Activated CD4-positive, alpha-beta memory T cell treated with anti-CD3 and anti-CD28 coated beads, Interleukin-2, amount 10 ng/mL, durations not matched to agents 7 days and 5 days (primary cell): ENCODE measurements at regions not wholly inside any gene's neighbourhood (a gene's known extent, or its start where the extent isn't known, plus 50 kb on each side); places are given as distances from the start of the nearest gene placed in this dataset.
A peak's percentile ranks its signal among the peaks of the same experiment; 100 is the strongest.

Experiments
- CTCF ChIA-PET: fragments of 350-600 bp; sonication (Branson Sonifier 250); formaldehyde crosslinking; loops from one replicate; lab custom pipeline; 2021; ENCODE audit warnings: antibody characterized with exemption, inconsistent platforms; lab: Charles Lee
- POLR2A ChIA-PET: fragments of 350-600 bp; sonication (Branson Sonifier 250); formaldehyde crosslinking; loops from one replicate; lab custom pipeline; 2021; ENCODE audit warnings: antibody characterized with exemption; lab: Charles Lee
- DNase-seq: peaks from one replicate; pipeline ENCODE4 v3.0.0-alpha.2; 2020
- H3K27ac Mint-ChIP-seq: one replicate; pipeline ENCODE4 v1.8.0; 2021; ENCODE audit warnings: mild to moderate bottlenecking, mixed read lengths
- H3K27me3 Mint-ChIP-seq: one replicate; pipeline ENCODE4 v1.8.0; 2021; ENCODE audit warnings: mixed read lengths
- H3K36me3 Mint-ChIP-seq: one replicate; pipeline ENCODE4 v1.8.0; 2021; ENCODE audit warnings: low read depth, mixed read lengths
- H3K4me1 Mint-ChIP-seq: one replicate; pipeline ENCODE4 v1.8.0; 2021; ENCODE audit warnings: mixed read lengths
- H3K4me3 Mint-ChIP-seq: one replicate; pipeline ENCODE4 v1.8.0; 2021; ENCODE audit warnings: mild to moderate bottlenecking, mixed read lengths
- H3K9me3 Mint-ChIP-seq: one replicate; pipeline ENCODE4 v1.8.0; 2021; ENCODE audit warnings: mixed read lengths

- peak; percentile 87 for DNase-seq
- ChIA-PET CTCF (interaction anchor here (0.6 to 6.0 kb wide), 33 partner anchors 9 to 325 kb away, joined by 3 to 196 read pairs (median 5); partner anchors contain the start of gene RIPOR2), POLR2A (interaction anchor here (0.7 to 2.0 kb wide), 8 partner anchors 9 to 67 kb away, joined by 3 to 29 read pairs (median 3); no protein-coding TSS in a partner anchor)
- H3K9me3 Mint-ChIP-seq, result peaks cover 3% of the 10 kb centered on the region
- H3K27ac Mint-ChIP-seq, result peak overlapping the region; percentile 81
- peaks cover 8% of the 10 kb centered on the region for H3K4me1 Mint-ChIP-seq
- H3K27me3 Mint-ChIP-seq, result peaks cover 2% of the 10 kb centered on the region
- peaks cover 4% of the 10 kb centered on the region for H3K36me3 Mint-ChIP-seq
- H3K4me3 Mint-ChIP-seq, result no peak overlapping the region
Measured at GRCh38 chr6:25070547-25071366, 135.0 kb upstream of the RIPOR2 start.

GRCh38 chr6:25078141-25078540 is 142.4 kb upstream of the RIPOR2 start:
- no peak overlapping the region for H3K4me3 Mint-ChIP-seq
- POLR2A ChIA-PET, result interaction anchor here (0.7 kb wide), 1 partner anchor 52 kb away, joined by 3 read pairs; no protein-coding TSS in a partner anchor
- no peak overlapping the region for H3K27ac Mint-ChIP-seq
- H3K27me3 Mint-ChIP-seq, result no peaks in the 10 kb centered on the region
- peaks cover 11% of the 10 kb centered on the region for H3K4me1 Mint-ChIP-seq
- no peak for DNase-seq
- H3K9me3 Mint-ChIP-seq, result no peaks in the 10 kb centered on the region
- peaks cover 29% of the 10 kb centered on the region for H3K36me3 Mint-ChIP-seq
- CTCF ChIA-PET, result interaction anchor here (1.4 kb wide), 1 partner anchor 51 kb away, joined by 3 read pairs; no protein-coding TSS in a partner anchor

- no peaks in the 10 kb centered on the region for H3K9me3 Mint-ChIP-seq
- peaks cover 23% of the 10 kb centered on the region for H3K4me1 Mint-ChIP-seq
- no peak overlapping the region for H3K27ac Mint-ChIP-seq
- ChIA-PET POLR2A (interaction anchor here (0.8 kb wide), 1 partner anchor 93 kb away, joined by 3 read pairs; no protein-coding TSS in a partner anchor), CTCF (interaction anchor here (0.7 to 1.2 kb wide), 2 partner anchors 57 to 84 kb away, joined by 3 to 6 read pairs; no protein-coding TSS in a partner anchor)
- no peaks in the 10 kb centered on the region for H3K27me3 Mint-ChIP-seq
- peaks cover 47% of the 10 kb centered on the region for H3K36me3 Mint-ChIP-seq
- no peak for DNase-seq
- no peak overlapping the region for H3K4me3 Mint-ChIP-seq
Measured at GRCh38 chr6:25083784-25084507, 148.2 kb upstream of the RIPOR2 start.

GRCh38 chr6:25084508-25084833 is 148.7 kb upstream of the RIPOR2 start:
- POLR2A ChIA-PET, result interaction anchor here (0.8 kb wide), 1 partner anchor 93 kb away, joined by 3 read pairs; no protein-coding TSS in a partner anchor
- DNase-seq, result no peak
- CTCF ChIA-PET, result no interaction called here
- Mint-ChIP-seq H3K4me3 (no peak overlapping the region), H3K36me3 (peaks cover 53% of the 10 kb centered on the region), H3K9me3 (no peaks in the 10 kb centered on the region), H3K27ac (no peak overlapping the region), H3K27me3 (no peaks in the 10 kb centered on the region), H3K4me1 (peaks cover 28% of the 10 kb centered on the region)

- ChIA-PET CTCF (interaction anchor here (0.9 to 2.9 kb wide), 4 partner anchors 12 to 68 kb away, joined by 3 to 12 read pairs (median 4); no protein-coding TSS in a partner anchor), POLR2A (interaction anchor here (0.7 to 1.6 kb wide), 7 partner anchors 11 to 79 kb away, joined by 3 to 5 read pairs (median 3); no protein-coding TSS in a partner anchor)
- Mint-ChIP-seq H3K27ac (peak overlapping the region; percentile 51), H3K4me1 (peaks cover 29% of the 10 kb centered on the region), H3K36me3 (peaks cover 53% of the 10 kb centered on the region), H3K9me3 (no peaks in the 10 kb centered on the region), H3K27me3 (no peaks in the 10 kb centered on the region), H3K4me3 (peak overlapping the region; percentile 15)
- no peak for DNase-seq
Measured at GRCh38 chr6:25085756-25086155, 150.0 kb upstream of the RIPOR2 start.

DNA sequence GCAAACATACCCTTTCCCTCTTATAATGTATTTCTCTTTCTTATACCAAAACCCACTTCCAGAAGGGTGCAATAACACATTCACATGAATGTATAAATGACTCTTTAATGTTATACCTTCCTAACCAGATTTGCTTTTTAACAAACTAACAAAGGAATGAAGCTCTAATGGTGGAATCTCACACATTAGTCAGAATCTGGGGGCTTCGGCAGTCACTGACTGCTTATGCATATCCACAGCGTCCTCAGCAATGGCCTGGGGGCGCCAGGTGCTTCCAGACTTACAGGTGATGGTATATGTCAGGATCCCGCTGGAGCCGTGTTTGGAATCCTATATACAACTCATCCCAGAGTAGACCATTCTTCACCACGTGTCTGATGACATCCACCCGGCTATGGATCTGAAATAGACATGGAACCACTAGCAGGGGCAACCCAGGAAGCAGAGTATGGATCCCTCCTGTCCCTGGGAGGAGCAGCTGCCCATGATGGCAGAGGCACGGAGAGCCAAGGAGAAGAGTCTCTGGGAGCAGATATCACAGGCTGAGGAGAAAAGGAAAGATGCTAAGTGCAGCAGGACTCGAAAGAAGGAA is 150.8 kb upstream of the RIPOR2 start:
- CTCF ChIA-PET, result interaction anchor here (0.9 to 2.9 kb wide), 3 partner anchors 13 to 59 kb away, joined by 4 to 12 read pairs (median 5); no protein-coding TSS in a partner anchor
- Mint-ChIP-seq H3K27me3 (no peaks in the 10 kb centered on the region), H3K27ac (no peak overlapping the region)

GRCh38 chr6:25088513-25088912 is 152.8 kb upstream of the RIPOR2 start:
- Mint-ChIP-seq H3K4me3 (no peak overlapping the region), H3K27me3 (no peaks in the 10 kb centered on the region), H3K36me3 (peaks cover 54% of the 10 kb centered on the region), H3K27ac (no peak overlapping the region), H3K9me3 (no peaks in the 10 kb centered on the region), H3K4me1 (peaks cover 27% of the 10 kb centered on the region)
- POLR2A ChIA-PET, result interaction anchor here (2.2 kb wide), 1 partner anchor 12 kb away, joined by 7 read pairs; no protein-coding TSS in a partner anchor
- CTCF ChIA-PET, result no interaction called here
- DNase-seq, result no peak

More for the DNA sequence above, 150.8 kb upstream of the RIPOR2 start:
- DNase-seq, result no peak
- POLR2A ChIA-PET, result interaction anchor here (0.7 to 1.2 kb wide), 4 partner anchors 10 to 80 kb away, joined by 3 to 5 read pairs (median 3); no protein-coding TSS in a partner anchor
- no peak overlapping the region for H3K4me3 Mint-ChIP-seq
- no peaks in the 10 kb centered on the region for H3K9me3 Mint-ChIP-seq
- H3K36me3 Mint-ChIP-seq, result peaks cover 55% of the 10 kb centered on the region
- peaks cover 28% of the 10 kb centered on the region for H3K4me1 Mint-ChIP-seq

GRCh38 chr6:25089442-25089841 is 153.7 kb upstream of the RIPOR2 start:
- CTCF ChIA-PET, result interaction anchor here (0.9 to 1.9 kb wide), 4 partner anchors 19 to 460 kb away, joined by 3 to 7 read pairs (median 3); no protein-coding TSS in a partner anchor
- H3K27me3 Mint-ChIP-seq, result no peaks in the 10 kb centered on the region
- POLR2A ChIA-PET, result interaction anchor here (1.1 to 2.2 kb wide), 5 partner anchors 12 to 62 kb away, joined by 3 to 7 read pairs (median 4); no protein-coding TSS in a partner anchor
- peaks cover 28% of the 10 kb centered on the region for H3K4me1 Mint-ChIP-seq
- H3K9me3 Mint-ChIP-seq, result no peaks in the 10 kb centered on the region
- H3K27ac Mint-ChIP-seq, result peak overlapping the region; percentile 32
- peaks cover 53% of the 10 kb centered on the region for H3K36me3 Mint-ChIP-seq
- no peak for DNase-seq
- H3K4me3 Mint-ChIP-seq, result no peak overlapping the region

DNA sequence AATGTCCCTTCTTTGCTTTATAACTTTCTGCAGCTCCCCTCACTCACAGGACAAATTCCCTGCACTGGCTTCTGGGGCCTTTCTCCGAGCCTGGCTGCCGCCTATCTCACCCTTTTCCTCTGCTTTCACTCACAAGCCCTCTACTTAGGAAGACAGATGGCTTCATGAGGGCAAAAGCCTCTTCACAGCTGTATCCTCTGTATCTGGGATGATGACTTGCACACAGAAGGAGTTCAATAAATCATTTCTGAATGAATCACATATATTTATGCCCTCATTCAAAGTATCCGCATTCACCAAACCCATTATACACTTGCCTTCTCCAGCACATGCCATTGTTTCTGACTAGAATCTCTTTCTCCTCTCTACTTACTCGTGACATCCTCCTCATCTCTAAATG is 159.0 kb upstream of the RIPOR2 start:
- DNase-seq, result no peak
- no peak overlapping the region for H3K4me3 Mint-ChIP-seq
- H3K27ac Mint-ChIP-seq, result peak overlapping the region; percentile 3
- CTCF ChIA-PET, result interaction anchor here (1.4 kb wide), 1 partner anchor 24 kb away, joined by 5 read pairs; no protein-coding TSS in a partner anchor
- H3K27me3 Mint-ChIP-seq, result no peaks in the 10 kb centered on the region
- H3K9me3 Mint-ChIP-seq, result no peaks in the 10 kb centered on the region
- H3K4me1 Mint-ChIP-seq, result peaks cover 13% of the 10 kb centered on the region
- H3K36me3 Mint-ChIP-seq, result peaks cover 78% of the 10 kb centered on the region
- POLR2A ChIA-PET, result interaction anchor here (0.9 to 1.4 kb wide), 4 partner anchors 12 to 377 kb away, joined by 3 to 5 read pairs (median 4); no protein-coding TSS in a partner anchor

DNA sequence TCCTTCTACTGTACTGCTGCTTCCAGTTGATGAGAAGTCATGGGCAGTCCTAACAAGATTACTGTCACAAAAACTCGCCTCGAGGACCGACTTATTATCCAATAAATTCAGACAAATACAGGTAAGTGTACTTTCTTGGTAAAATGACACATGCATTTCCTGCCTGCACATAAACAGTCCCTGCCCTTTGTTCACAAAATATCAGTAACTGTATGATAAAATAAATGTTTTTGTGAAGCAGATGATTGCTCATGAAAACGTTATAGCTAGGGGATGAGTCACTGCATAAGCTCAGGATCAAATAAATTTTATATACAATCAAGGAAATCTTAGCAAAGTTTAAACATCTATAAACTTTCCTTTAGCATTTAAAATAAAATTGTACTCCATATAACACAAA is 164.5 kb upstream of the RIPOR2 start:
- Mint-ChIP-seq H3K36me3 (peaks cover 68% of the 10 kb centered on the region), H3K27me3 (no peaks in the 10 kb centered on the region), H3K4me3 (no peak overlapping the region), H3K9me3 (no peaks in the 10 kb centered on the region), H3K27ac (no peak overlapping the region), H3K4me1 (peaks cover 12% of the 10 kb centered on the region)
- no peak for DNase-seq
- POLR2A ChIA-PET, result interaction anchor here (1.0 to 1.8 kb wide), 2 partner anchors 11 to 17 kb away, joined by 4 to 7 read pairs; no protein-coding TSS in a partner anchor
- CTCF ChIA-PET, result no interaction called here

GRCh38 chr6:25103603-25104002 is 167.8 kb upstream of the RIPOR2 start:
- H3K36me3 Mint-ChIP-seq, result peaks cover 74% of the 10 kb centered on the region
- no peak overlapping the region for H3K4me3 Mint-ChIP-seq
- peaks cover 17% of the 10 kb centered on the region for H3K4me1 Mint-ChIP-seq
- DNase-seq, result no peak
- H3K27ac Mint-ChIP-seq, result no peak overlapping the region
- POLR2A ChIA-PET, result interaction anchor here (0.8 kb wide), 1 partner anchor 14 kb away, joined by 4 read pairs; no protein-coding TSS in a partner anchor
- no peaks in the 10 kb centered on the region for H3K27me3 Mint-ChIP-seq
- H3K9me3 Mint-ChIP-seq, result no peaks in the 10 kb centered on the region
- CTCF ChIA-PET, result no interaction called here
